Epithelial cell of proximal tubule (primary cell): ENCODE measurements at regions not wholly inside any gene's neighbourhood (a gene's known extent, or its start where the extent isn't known, plus 50 kb on each side); places are given as distances from the start of the nearest gene placed in this dataset.

Experiments
- DNase-seq: peaks from one replicate; pipeline ENCODE4 v3.0.0-alpha.2; 2011; ENCODE audit warnings: low read depth
- H3K4me3 ChIP-seq: 2 replicates; pipeline ENCODE4 v1.5.1; 2011; ENCODE audit warnings: low read depth, mild to moderate bottlenecking, low read length
- TF ChIP-seq, protein P1 (sequence below): conservative IDR thresholded peaks from 2 replicates; pipeline ENCODE4 v1.5.1; 2012; ENCODE audit warnings: low read depth, mild to moderate bottlenecking, low read length

GRCh38 chr6:18602931-18603330, 215.8 kb downstream of the RNF144B start:
- H3K4me3 ChIP-seq, result no peak overlapping the region
- DNase-seq, result no peak
- TF ChIP-seq, protein P1, sequence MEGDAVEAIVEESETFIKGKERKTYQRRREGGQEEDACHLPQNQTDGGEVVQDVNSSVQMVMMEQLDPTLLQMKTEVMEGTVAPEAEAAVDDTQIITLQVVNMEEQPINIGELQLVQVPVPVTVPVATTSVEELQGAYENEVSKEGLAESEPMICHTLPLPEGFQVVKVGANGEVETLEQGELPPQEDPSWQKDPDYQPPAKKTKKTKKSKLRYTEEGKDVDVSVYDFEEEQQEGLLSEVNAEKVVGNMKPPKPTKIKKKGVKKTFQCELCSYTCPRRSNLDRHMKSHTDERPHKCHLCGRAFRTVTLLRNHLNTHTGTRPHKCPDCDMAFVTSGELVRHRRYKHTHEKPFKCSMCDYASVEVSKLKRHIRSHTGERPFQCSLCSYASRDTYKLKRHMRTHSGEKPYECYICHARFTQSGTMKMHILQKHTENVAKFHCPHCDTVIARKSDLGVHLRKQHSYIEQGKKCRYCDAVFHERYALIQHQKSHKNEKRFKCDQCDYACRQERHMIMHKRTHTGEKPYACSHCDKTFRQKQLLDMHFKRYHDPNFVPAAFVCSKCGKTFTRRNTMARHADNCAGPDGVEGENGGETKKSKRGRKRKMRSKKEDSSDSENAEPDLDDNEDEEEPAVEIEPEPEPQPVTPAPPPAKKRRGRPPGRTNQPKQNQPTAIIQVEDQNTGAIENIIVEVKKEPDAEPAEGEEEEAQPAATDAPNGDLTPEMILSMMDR, result no peak

DNA sequence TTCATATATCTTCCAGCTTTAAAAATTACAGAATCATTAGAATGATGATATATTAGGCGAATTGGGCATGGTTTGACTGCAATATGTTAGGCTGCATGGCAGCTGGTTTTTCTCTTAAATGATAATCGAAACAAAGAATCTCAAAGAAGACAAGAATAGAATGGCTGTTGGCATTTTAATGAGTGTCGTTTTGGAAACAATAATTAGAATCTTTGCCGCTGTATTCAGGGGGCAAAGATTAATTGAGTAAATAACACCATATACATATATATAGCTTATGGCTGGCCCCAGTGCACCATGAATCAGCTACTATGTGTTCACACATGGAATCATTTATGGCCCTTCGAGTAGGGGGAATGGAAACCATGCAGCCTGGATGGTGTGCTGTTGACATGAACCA, 216.2 kb downstream of the RNF144B start:
- TF ChIP-seq, protein P1, result no peak
- no peak for DNase-seq
- H3K4me3 ChIP-seq, result no peak overlapping the region

DNA sequence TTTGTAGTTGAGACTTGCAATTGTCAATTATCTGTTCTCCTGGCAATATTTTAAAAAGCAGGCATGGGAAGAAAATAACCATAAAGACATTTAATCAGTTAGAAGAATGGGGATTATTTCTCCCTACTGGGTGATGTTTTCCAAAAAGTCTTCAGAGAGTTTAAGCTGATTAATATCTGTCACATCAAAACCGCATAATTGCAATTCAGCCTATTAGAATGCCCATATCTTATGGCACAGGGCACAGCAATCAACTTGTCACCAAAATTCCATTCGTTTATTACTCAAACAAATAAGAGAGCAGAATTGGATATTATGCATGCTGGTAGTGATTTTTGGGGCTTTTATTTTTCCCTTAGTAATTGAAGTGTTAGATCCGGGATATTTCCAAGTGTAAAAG, 218.7 kb downstream of the RNF144B start:
- no peak for DNase-seq

DNA sequence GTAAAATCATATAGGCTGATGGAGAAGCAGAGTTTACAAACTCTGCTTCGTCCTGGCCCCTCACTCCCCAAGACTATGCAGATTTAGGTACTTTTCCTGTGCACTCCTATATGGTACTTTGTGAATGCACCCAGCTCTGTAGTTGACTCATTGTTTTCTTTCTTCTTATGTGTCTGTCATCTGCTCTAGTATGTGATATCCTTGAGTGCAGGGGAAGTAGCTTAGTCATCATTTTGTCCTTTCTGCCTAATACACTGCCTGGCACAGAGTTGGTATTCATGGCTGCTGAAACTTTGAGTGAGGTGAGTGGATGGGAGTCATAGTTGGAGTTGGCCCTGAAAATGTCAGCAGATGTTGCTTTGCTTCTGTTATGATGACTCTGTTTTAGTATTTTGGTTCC, 222.6 kb downstream of the RNF144B start:
- H3K4me3 ChIP-seq, result no peak overlapping the region
- TF ChIP-seq, protein P1, result no peak
- no peak for DNase-seq

More for the DNA sequence above, 218.7 kb downstream of the RNF144B start:
- H3K4me3 ChIP-seq, result no peak overlapping the region
- TF ChIP-seq, protein P1, result no peak

GRCh38 chr6:18613319-18613925, 226.3 kb downstream of the RNF144B start:
- TF ChIP-seq, protein P1, result no peak
- no peak for DNase-seq

GRCh38 chr6:18629571-18629970, 242.4 kb downstream of the RNF144B start:
- no peak overlapping the region for H3K4me3 ChIP-seq
- DNase-seq, result no peak
- TF ChIP-seq, protein P1, result no peak

More at GRCh38 chr6:18613319-18613925, 226.3 kb downstream of the RNF144B start:
- no peak overlapping the region for H3K4me3 ChIP-seq
